H1 (cell line): ENCODE measurements at regions not wholly inside any gene's neighbourhood (a gene's known extent, or its start where the extent isn't known, plus 50 kb on each side); places are given as distances from the start of the nearest gene placed in this dataset.

Experiments used
- CTCF ChIA-PET: fragments of 300-600 bp; sonication (Branson Sonifier 250); formaldehyde crosslinking; loops from one replicate; lab custom pipeline; 2021; ENCODE audit not compliant: partially characterized antibody; lab: Charles Lee
- POLR2A ChIA-PET: fragments of 300-600 bp; sonication (Branson Sonifier 250); formaldehyde crosslinking; loops from one replicate; lab custom pipeline; 2021; ENCODE audit warnings: inconsistent platforms; ENCODE audit not compliant: partially characterized antibody; lab: Charles Lee
- DNase-seq, 2 experiments: peaks; one replicate each; pipeline versions ENCODE4 v3.0.0 to v3.0.0-alpha.2; 2010 to 2022; ENCODE audit warnings: low spot score in 2 of 2, low read depth in 1 of 2, mixed read lengths in 1 of 2
- FAIRE-seq: peaks from 2 replicates; lab custom pipeline; 2011; peaks lifted over from hg19 to GRCh38; lab: Jason Lieb, UNC
- H2AFZ ChIP-seq: 2 replicates; pipeline ENCODE4 v1.8.1; 2012; ENCODE audit warnings: low read length, inconsistent platforms
- H2AK5ac ChIP-seq: 2 replicates; pipeline ENCODE4 v1.6.1; 2013; ENCODE audit warnings: low read depth, low read length
- H2BK120ac ChIP-seq: replicated peaks from 2 replicates; pipeline ENCODE3; 2013; ENCODE audit warnings: low read depth, low read length, inconsistent platforms
- H2BK12ac ChIP-seq: 2 replicates; pipeline ENCODE4 v1.6.1; 2013; ENCODE audit warnings: low read depth, low read length
- H2BK15ac ChIP-seq: 2 replicates; pipeline ENCODE4 v1.6.1; 2013; ENCODE audit warnings: low read length
- H2BK20ac ChIP-seq: 2 replicates; pipeline ENCODE4 v1.6.1; 2013; ENCODE audit warnings: low read length
- H2BK5ac ChIP-seq: 2 replicates; pipeline ENCODE4 v1.6.1; 2013; ENCODE audit warnings: low read depth, low read length
- H3K14ac ChIP-seq: 2 replicates; pipeline ENCODE4 v1.6.1; 2013; ENCODE audit warnings: inconsistent platforms; ENCODE audit not compliant: insufficient read length
- H3K18ac ChIP-seq: 2 replicates; pipeline ENCODE4 v1.6.1; 2013; ENCODE audit warnings: low read length; ENCODE audit errors: extremely low read depth
- H3K23ac ChIP-seq: 2 replicates; pipeline ENCODE4 v1.6.1; 2013; ENCODE audit warnings: inconsistent platforms; ENCODE audit not compliant: insufficient read length
- H3K23me2 ChIP-seq: 2 replicates; pipeline ENCODE4 v1.6.1; 2013; ENCODE audit warnings: low read depth, low read length
- H3K27ac ChIP-seq: 2 replicates; pipeline ENCODE4 v1.6.1; 2011; ENCODE audit warnings: low read depth, low read length, inconsistent platforms
- H3K27me3 ChIP-seq, 4 experiments: replicated peaks in 1 of 4; 1 replicate in 1 of 4; 2 replicates in 3 of 4; pipeline versions ENCODE4 v1.6.1 to v1.8.1; 2011 to 2013; ENCODE audit warnings: low read length in 3 of 4, mild to moderate bottlenecking in 3 of 4, inconsistent platforms in 2 of 4, mixed read lengths in 2 of 4, moderate library complexity in 1 of 4; ENCODE audit not compliant: control insufficient read depth in 3 of 4, insufficient read depth in 3 of 4; ENCODE audit errors: extremely low read depth in 1 of 4
- H3K36me3 ChIP-seq, 4 experiments: 2 replicates each; pipeline versions ENCODE4 v1.6.1 to v1.8.1; 2011 to 2013; ENCODE audit warnings: mild to moderate bottlenecking in 4 of 4, low read length in 3 of 4, moderate library complexity in 2 of 4, control low read depth in 1 of 4, inconsistent platforms in 1 of 4; ENCODE audit not compliant: insufficient read depth in 4 of 4, control insufficient read depth in 2 of 4
- H3K4ac ChIP-seq: replicated peaks from 2 replicates; pipeline ENCODE3; 2013; ENCODE audit warnings: low read length, low read depth, mixed read lengths, inconsistent platforms; ENCODE audit not compliant: insufficient read length
- H3K4me1 ChIP-seq, 4 experiments: replicated peaks in 1 of 4; 1 replicate in 1 of 4; 2 replicates in 3 of 4; pipeline versions ENCODE4 v1.6.1 to v1.8.1; 2011 to 2013; ENCODE audit warnings: low read length in 3 of 4, inconsistent platforms in 2 of 4, mixed read lengths in 1 of 4; ENCODE audit not compliant: insufficient read depth in 4 of 4, control insufficient read depth in 3 of 4
- H3K4me2 ChIP-seq, 2 experiments: 2 replicates each; pipeline versions ENCODE4 v1.6.1 to v1.8.1; 2011 to 2013; ENCODE audit warnings: low read depth in 2 of 2, low read length in 2 of 2, control low read depth in 1 of 2, inconsistent platforms in 1 of 2, mild to moderate bottlenecking in 1 of 2; ENCODE audit not compliant: insufficient read depth in 1 of 2
- H3K4me3 ChIP-seq, 4 experiments: fragments of 200-600, 300-600 bp in 1 of 4; sonication (generic), shearing (Covaris generic), sonication (Bioruptor Twin) in 1 of 4; 2 replicates each; pipeline versions ENCODE4 v1.5.1 to v1.8.1; 2011 to 2016; ENCODE audit warnings: low read length in 4 of 4, low read depth in 3 of 4, control low read depth in 2 of 4, inconsistent platforms in 2 of 4, mild to moderate bottlenecking in 2 of 4, mixed read lengths in 1 of 4, moderate library complexity in 1 of 4; ENCODE audit not compliant: insufficient read depth in 2 of 4; ENCODE audit errors: extremely low read depth in 1 of 4
- H3K56ac ChIP-seq: replicated peaks from 2 replicates; pipeline ENCODE3; 2013; ENCODE audit warnings: low read depth, mild to moderate bottlenecking, mixed read lengths, low read length, inconsistent platforms; ENCODE audit not compliant: insufficient read length
- H3K79me1 ChIP-seq: 2 replicates; pipeline ENCODE4 v1.6.1; 2013; ENCODE audit warnings: low read depth, low read length, control low read depth
- H3K79me2 ChIP-seq, 2 experiments: 2 replicates each; pipeline versions ENCODE4 v1.6.1 to v1.8.1; 2012 to 2013; ENCODE audit warnings: low read length in 2 of 2, mild to moderate bottlenecking in 2 of 2, inconsistent platforms in 1 of 2; ENCODE audit not compliant: insufficient read depth in 2 of 2, control insufficient read depth in 1 of 2
- H3K9ac ChIP-seq, 4 experiments: replicated peaks in 1 of 4; 1 replicate in 1 of 4; 2 replicates in 3 of 4; pipeline versions ENCODE4 v1.6.1 to v1.8.1; 2011 to 2013; ENCODE audit warnings: low read depth in 3 of 4, low read length in 3 of 4, control low read depth in 2 of 4, mild to moderate bottlenecking in 2 of 4, moderate library complexity in 2 of 4, inconsistent platforms in 1 of 4; ENCODE audit errors: extremely low read depth in 1 of 4
- H3K9me3 ChIP-seq, 2 experiments: 2 replicates each; pipeline versions ENCODE4 v1.6.1 to v1.8.1; 2012 to 2013; ENCODE audit warnings: mild to moderate bottlenecking in 2 of 2, moderate library complexity in 2 of 2, control low read depth in 1 of 2, inconsistent platforms in 1 of 2, low read depth in 1 of 2, low read length in 1 of 2, mixed read lengths in 1 of 2; ENCODE audit not compliant: insufficient read depth in 2 of 2
- H4K20me1 ChIP-seq, 2 experiments: replicated peaks in 1 of 2; 2 replicates each; pipeline versions ENCODE3 to v1.8.1; 2011 to 2013; ENCODE audit warnings: inconsistent platforms in 2 of 2, low read length in 2 of 2, mild to moderate bottlenecking in 1 of 2; ENCODE audit not compliant: insufficient read depth in 2 of 2, control insufficient read depth in 1 of 2
- H4K5ac ChIP-seq: 2 replicates; pipeline ENCODE4 v1.6.1; 2013; ENCODE audit warnings: low read length, low read depth, mixed read lengths, inconsistent platforms; ENCODE audit not compliant: insufficient read length
- H4K8ac ChIP-seq: 2 replicates; pipeline ENCODE4 v1.8.0; 2013; ENCODE audit warnings: mild to moderate bottlenecking, moderate library complexity, low read length, inconsistent platforms; ENCODE audit not compliant: insufficient read depth; ENCODE audit errors: extremely low read depth
- H4K91ac ChIP-seq: replicated peaks from 2 replicates; pipeline ENCODE3; 2013; ENCODE audit warnings: low read length, mixed read lengths, inconsistent platforms; ENCODE audit not compliant: insufficient read length
- BRCA1 ChIP-seq: IDR thresholded peaks from 2 replicates; pipeline ENCODE4 v1.6.1; 2012; ENCODE audit warnings: low read depth, low read length, improper control_type of control experiment
- MAFK ChIP-seq: IDR thresholded peaks from 2 replicates; pipeline ENCODE4 v1.6.1; 2012; ENCODE audit warnings: low read depth, mild to moderate bottlenecking, improper control_type of control experiment, low read length
- RNF2 ChIP-seq: fragments of 200-900, 300-1000 bp; sonication (generic); IDR thresholded peaks from 2 replicates; pipeline ENCODE4 v1.7.1; 2016; ENCODE audit warnings: borderline replicate concordance, low read depth, mild to moderate bottlenecking, antibody characterized with exemption, low read length; ENCODE audit not compliant: poor library complexity, severe bottlenecking; ENCODE audit errors: missing control alignments
- TAF7 ChIP-seq: optimal IDR thresholded peaks from 2 replicates; pipeline ENCODE3; 2011; ENCODE audit warnings: low read depth, mild to moderate bottlenecking, inconsistent platforms, low read length, moderate library complexity, borderline replicate concordance
- WGBS, 2 experiments: shearing (Covaris generic) in 1 of 2; methylation state at CpG; one replicate each; pipeline versions ENCODE4 v1.1.6 to v1.1.7; 2013 to 2015; ENCODE audit warnings: low lambda C conversion rate in 2 of 2, mixed read lengths in 2 of 2, inconsistent platforms in 1 of 2, low coverage in 1 of 2, missing lambda C conversion rate in 1 of 2; ENCODE audit not compliant: insufficient replicate concordance in 2 of 2, insufficient coverage in 1 of 2, insufficient read length in 1 of 2; ENCODE audit errors: extremely low coverage in 1 of 2, missing lambda C conversion rate in 1 of 2; 5-methylcytosine and 5-hydroxymethylcytosine counted together

DNA sequence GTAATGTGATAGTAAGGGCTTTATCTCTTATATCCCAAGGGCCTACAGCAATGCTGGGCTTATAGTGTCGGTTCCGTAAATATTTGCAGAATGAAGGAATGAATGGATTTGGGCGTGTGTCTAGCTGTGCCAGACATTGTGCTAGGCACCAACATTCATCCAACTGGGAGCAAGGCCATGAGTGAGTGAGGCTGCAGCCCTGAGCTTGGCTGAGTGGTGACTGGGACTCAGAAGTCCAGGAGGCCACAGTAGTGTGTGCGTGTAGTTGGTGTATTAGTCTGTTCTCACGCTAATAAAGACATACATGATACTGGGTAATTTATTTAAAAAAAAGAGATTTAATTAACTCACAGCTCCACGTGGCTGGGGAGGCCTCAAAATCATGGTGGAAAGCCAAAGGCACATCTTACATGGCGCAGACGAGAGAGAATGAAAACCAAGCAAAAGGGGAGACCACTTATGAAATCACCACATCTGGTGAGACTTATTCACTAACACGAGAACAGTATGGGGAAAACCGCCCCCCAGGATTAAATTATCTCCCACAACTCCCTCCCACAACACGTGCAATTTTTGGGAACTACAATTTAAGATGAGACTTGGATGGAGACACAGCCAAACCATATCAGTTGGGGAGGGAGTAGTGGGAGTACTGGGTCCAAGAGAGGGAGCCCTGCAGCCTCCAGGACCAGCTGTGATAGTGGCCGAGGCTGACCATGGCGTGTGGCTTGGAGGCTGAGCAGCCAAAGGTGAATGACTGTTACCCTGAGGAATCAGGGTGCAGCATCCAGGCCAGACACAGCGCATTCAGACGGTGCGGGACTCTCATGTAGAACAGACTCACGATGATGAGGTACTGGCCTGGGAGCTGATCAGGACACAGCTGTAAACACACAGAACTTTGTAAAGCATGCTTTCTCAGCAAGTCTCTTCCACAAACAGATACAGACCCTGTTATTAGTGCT, 104.6 kb downstream of the TEX26 start:
- no peak overlapping the region for H3K56ac ChIP-seq
- H3K23me2 ChIP-seq, result no peaks in the 10 kb centered on the region
- 0 out of 2 replicates have a peak overlapping the region, but pooled peaks have one; percentile 53 for H2AK5ac ChIP-seq
- no peak overlapping the region for H2BK12ac ChIP-seq
- no peaks in the 10 kb centered on the region; a peak in 1 of 7 replicates for H3K4me1 ChIP-seq
- no peaks in the 10 kb centered on the region for H3K79me2 ChIP-seq
- no peak overlapping the region for H2BK120ac ChIP-seq
- no peak overlapping the region for H2AFZ ChIP-seq
- no peaks in the 10 kb centered on the region for H3K27me3 ChIP-seq
- H3K79me1 ChIP-seq, result no peaks in the 10 kb centered on the region
- FAIRE-seq, result no peak
- no peak overlapping the region for H3K4ac ChIP-seq
- no peak overlapping the region for H3K4me2 ChIP-seq
- H3K9ac ChIP-seq, result no peak overlapping the region
- H3K18ac ChIP-seq, result no peak overlapping the region
- no peak for DNase-seq
- H4K5ac ChIP-seq, result no peak overlapping the region
- no peak overlapping the region for H2BK5ac ChIP-seq
- no peaks in the 10 kb centered on the region for H3K36me3 ChIP-seq
- no peak overlapping the region for H3K4me3 ChIP-seq
- no peak overlapping the region for H3K27ac ChIP-seq
- no peak overlapping the region for H4K91ac ChIP-seq
- H2BK15ac ChIP-seq, result no peak overlapping the region
- no peak for TF ChIP-seq MAFK
- TF ChIP-seq RNF2, result no peak
- no peak for TF ChIP-seq TAF7
- no peak for TF ChIP-seq BRCA1
- H4K8ac ChIP-seq, result no peak overlapping the region
- 91% methylated on average over 17 of the region's 17 CpGs; no CpG with 5 or more reads in 1 of the 2 experiments for WGBS, 2 experiments
- H3K9me3 ChIP-seq, result no peaks in the 10 kb centered on the region
- H2BK20ac ChIP-seq, result no peak overlapping the region
- ChIA-PET POLR2A (no interaction called here), CTCF (interaction anchor here (1.0 to 2.0 kb wide), 6 partner anchors 12 to 160 kb away, joined by 3 to 6 read pairs (median 3); no protein-coding TSS in a partner anchor)
- H3K14ac ChIP-seq, result no peak overlapping the region
- no peaks in the 10 kb centered on the region for H4K20me1 ChIP-seq
- H3K23ac ChIP-seq, result no peak overlapping the region
